B cell (primary cell): ENCODE measurements at regions not wholly inside any gene's neighbourhood (a gene's known extent, or its start where the extent isn't known, plus 50 kb on each side); places are given as distances from the start of the nearest gene placed in this dataset.

ENCODE experiments used
- ATAC-seq: fragments of 200-7000 bp; cut with Tn5 transposase; one replicate; pipeline ENCODE4 v1.10.0; 2021; ENCODE audit warnings: low read depth, mild to moderate bottlenecking, moderate number of reproducible peaks, moderate library complexity
- CTCF ChIA-PET: fragments of 350-600 bp; sonication (Branson Sonifier 250); formaldehyde crosslinking; loops from one replicate; lab custom pipeline; 2021; ENCODE audit warnings: antibody characterized with exemption, inconsistent platforms; lab: Charles Lee
- POLR2A ChIA-PET: fragments of 350-600 bp; sonication (Branson Sonifier 250); formaldehyde crosslinking; loops from one replicate; lab custom pipeline; 2021; ENCODE audit warnings: antibody characterized with exemption; lab: Charles Lee
- DNase-seq: peaks from one replicate; pipeline ENCODE4 v3.0.0; 2013
- H2AFZ ChIP-seq: 2 replicates; pipeline ENCODE4 v1.6.1; 2012; ENCODE audit warnings: mild to moderate bottlenecking, low read depth, low read length; ENCODE audit not compliant: insufficient read depth, poor library complexity, severe bottlenecking
- H3K27ac ChIP-seq, 2 donors: 1 replicate in 1 of 2; 2 replicates in 1 of 2; pipeline ENCODE4 v1.5.1; 2012 to 2013; ENCODE audit warnings: low read length in 2 of 2, mild to moderate bottlenecking in 2 of 2, moderate library complexity in 1 of 2
- H3K27me3 ChIP-seq, 4 experiments: fragments of 200-600 bp in 1 of 4; sonication (generic) in 1 of 4; replicated peaks in 1 of 4; 1 replicate in 2 of 4; 2 replicates in 2 of 4; pipeline versions ENCODE4 v1.6.1 to v1.7.0; 2013 to 2016; ENCODE audit warnings: low read length in 3 of 4, mild to moderate bottlenecking in 2 of 4, mixed read lengths in 1 of 4, moderate library complexity in 1 of 4; ENCODE audit not compliant: insufficient read depth in 4 of 4, control insufficient read depth in 3 of 4; ENCODE audit errors: control extremely low read depth in 1 of 4
- H3K36me3 ChIP-seq, 2 experiments: replicated peaks in 1 of 2; 1 replicate in 1 of 2; 2 replicates in 1 of 2; pipeline versions ENCODE4 v1.6.1 to v1.7.1; 2013; ENCODE audit warnings: low read length in 1 of 2; ENCODE audit not compliant: insufficient read depth in 2 of 2, control insufficient read depth in 1 of 2; ENCODE audit errors: control extremely low read depth in 1 of 2, extremely low read depth in 1 of 2
- H3K4me1 ChIP-seq, 2 donors: fragments of 200-600 bp in 1 of 2; sonication (generic) in 1 of 2; 1 replicate in 1 of 2; 2 replicates in 1 of 2; pipeline versions ENCODE4 v1.5.1 to v1.6.1; 2013 to 2017; ENCODE audit warnings: low read length in 2 of 2; ENCODE audit not compliant: control insufficient read depth in 2 of 2, insufficient read depth in 2 of 2
- H3K4me2 ChIP-seq: replicated peaks from 2 replicates; pipeline ENCODE3; 2012; ENCODE audit warnings: mild to moderate bottlenecking, low read depth, low read length; ENCODE audit not compliant: poor library complexity, severe bottlenecking
- H3K4me3 ChIP-seq, 5 experiments: fragments of 200-600 bp in 1 of 5; sonication (generic) in 1 of 5; 1 replicate in 3 of 5; 2 replicates in 2 of 5; pipeline versions ENCODE4 v1.5.1 to v1.7.0; 2011 to 2016; ENCODE audit warnings: low read length in 4 of 5, mild to moderate bottlenecking in 4 of 5, low read depth in 2 of 5, control low read depth in 1 of 5, moderate library complexity in 1 of 5; ENCODE audit not compliant: insufficient read depth in 1 of 5; ENCODE audit errors: control extremely low read depth in 1 of 5, extremely low read depth in 1 of 5
- H3K79me2 ChIP-seq: fragments of 200-600 bp; sonication (generic); one replicate; pipeline ENCODE4 v1.6.0; 2016; ENCODE audit warnings: low read length; ENCODE audit not compliant: control insufficient read depth, insufficient read depth
- H3K9ac ChIP-seq: fragments of 200-600 bp; sonication (generic); 2 replicates; pipeline ENCODE4 v1.6.1; 2017; ENCODE audit warnings: mild to moderate bottlenecking, low read length, moderate library complexity
- H3K9me3 ChIP-seq, 3 donors: one replicate each; pipeline versions ENCODE4 v1.6.1 to v1.7.1; 2013; ENCODE audit warnings: low read length in 2 of 3; ENCODE audit not compliant: control insufficient read depth in 2 of 3, insufficient read depth in 1 of 3; ENCODE audit errors: control extremely low read depth in 1 of 3
- H4K20me1 ChIP-seq: 2 replicates; pipeline ENCODE4 v1.6.0; 2012; ENCODE audit warnings: mild to moderate bottlenecking, low read length; ENCODE audit not compliant: insufficient read depth, control insufficient read depth, poor library complexity, severe bottlenecking
- H3K27ac Mint-ChIP-seq: one replicate; pipeline ENCODE4 v1.8.0; 2021; ENCODE audit warnings: mixed read lengths
- H3K27me3 Mint-ChIP-seq: one replicate; pipeline ENCODE4 v1.8.0; 2021; ENCODE audit warnings: mixed read lengths
- H3K4me1 Mint-ChIP-seq: one replicate; pipeline ENCODE4 v1.8.0; 2021; ENCODE audit warnings: mixed read lengths
- H3K4me3 Mint-ChIP-seq: one replicate; pipeline ENCODE4 v1.8.0; 2021; ENCODE audit warnings: mixed read lengths
- H3K9me3 Mint-ChIP-seq: one replicate; pipeline ENCODE4 v1.8.0; 2022; ENCODE audit warnings: mixed read lengths; ENCODE audit not compliant: insufficient read depth
- EZH2 ChIP-seq: IDR thresholded peaks from 2 replicates; pipeline ENCODE4 v1.6.1; 2012; ENCODE audit warnings: borderline replicate concordance, low read depth, mild to moderate bottlenecking, moderate library complexity, low read length; ENCODE audit not compliant: insufficient read depth, poor library complexity, severe bottlenecking
- WGBS: methylation state at CpG from one replicate; pipeline ENCODE4 v1.1.5; 2013; ENCODE audit warnings: missing lambda C conversion rate; ENCODE audit not compliant: insufficient coverage; 5-methylcytosine and 5-hydroxymethylcytosine counted together
- intact Hi-C: fragments of 100-400 bp; cut with micrococcal nuclease; formaldehyde crosslinking; loops from one replicate; pipeline ENCODE4 v1.10.0; 2022
- TF ChIP-seq, protein P1 (sequence below): fragments of 200-600 bp; IDR thresholded peaks from one replicate; pipeline ENCODE4 v1.8.0; 2022; ENCODE audit warnings: antibody characterized with exemption, mild to moderate bottlenecking

DNA sequence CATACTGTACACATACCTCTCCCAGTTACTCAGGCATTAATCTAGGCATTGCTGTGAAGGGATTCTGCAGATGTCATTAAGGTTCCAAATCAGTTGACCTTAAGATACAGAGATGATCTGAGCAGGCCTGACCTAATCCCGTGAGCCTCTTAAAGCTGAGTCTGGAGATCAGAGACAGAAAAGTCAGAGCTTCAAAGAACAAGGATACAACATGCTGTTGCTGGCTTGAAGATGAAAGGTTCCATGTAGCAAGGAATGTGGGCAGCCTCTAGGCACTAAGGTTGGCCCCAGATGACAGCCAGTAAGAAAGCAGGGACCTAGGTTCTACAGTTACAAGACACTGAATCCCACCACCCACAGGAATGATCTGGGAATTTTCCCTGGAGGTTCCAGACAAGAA is 81.1 kb downstream of the MAP1LC3B2 start:
- no peak overlapping the region for H3K4me3 ChIP-seq
- H3K27ac Mint-ChIP-seq = no peak overlapping the region
- H3K36me3 ChIP-seq = no peaks in the 10 kb centered on the region
- no peaks in the 10 kb centered on the region for H3K27me3 ChIP-seq
- H2AFZ ChIP-seq = no peak overlapping the region
- peaks cover 6% of the 10 kb centered on the region for H3K4me1 Mint-ChIP-seq
- DNase-seq (no peak), ATAC-seq (no peak)
- H3K4me1 ChIP-seq = peaks cover 6 to 7% of the 10 kb centered on the region in 2 donors
- peaks cover 8% of the 10 kb centered on the region for H3K9me3 Mint-ChIP-seq
- H3K79me2 ChIP-seq = no peaks in the 10 kb centered on the region
- no peak for TF ChIP-seq EZH2
- TF ChIP-seq, protein P1, sequence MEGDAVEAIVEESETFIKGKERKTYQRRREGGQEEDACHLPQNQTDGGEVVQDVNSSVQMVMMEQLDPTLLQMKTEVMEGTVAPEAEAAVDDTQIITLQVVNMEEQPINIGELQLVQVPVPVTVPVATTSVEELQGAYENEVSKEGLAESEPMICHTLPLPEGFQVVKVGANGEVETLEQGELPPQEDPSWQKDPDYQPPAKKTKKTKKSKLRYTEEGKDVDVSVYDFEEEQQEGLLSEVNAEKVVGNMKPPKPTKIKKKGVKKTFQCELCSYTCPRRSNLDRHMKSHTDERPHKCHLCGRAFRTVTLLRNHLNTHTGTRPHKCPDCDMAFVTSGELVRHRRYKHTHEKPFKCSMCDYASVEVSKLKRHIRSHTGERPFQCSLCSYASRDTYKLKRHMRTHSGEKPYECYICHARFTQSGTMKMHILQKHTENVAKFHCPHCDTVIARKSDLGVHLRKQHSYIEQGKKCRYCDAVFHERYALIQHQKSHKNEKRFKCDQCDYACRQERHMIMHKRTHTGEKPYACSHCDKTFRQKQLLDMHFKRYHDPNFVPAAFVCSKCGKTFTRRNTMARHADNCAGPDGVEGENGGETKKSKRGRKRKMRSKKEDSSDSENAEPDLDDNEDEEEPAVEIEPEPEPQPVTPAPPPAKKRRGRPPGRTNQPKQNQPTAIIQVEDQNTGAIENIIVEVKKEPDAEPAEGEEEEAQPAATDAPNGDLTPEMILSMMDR = no peak
- H3K27me3 Mint-ChIP-seq = no peaks in the 10 kb centered on the region
- ChIA-PET CTCF (no interaction called here), POLR2A (interaction anchor here (0.5 kb wide), 1 partner anchor 226 kb away, joined by 3 read pairs; no protein-coding TSS in a partner anchor)
- 67% methylated on average over 1 of the region's 1 CpG for WGBS
- no peaks in the 10 kb centered on the region for H4K20me1 ChIP-seq
- no peak overlapping the region for H3K9ac ChIP-seq
- H3K9me3 ChIP-seq = peaks cover 0 to 5% (median 4%) of the 10 kb centered on the region in 3 donors
- no peak overlapping the region for H3K27ac ChIP-seq
- no peak overlapping the region for H3K4me3 Mint-ChIP-seq
- intact Hi-C loops = no loop called here
- H3K4me2 ChIP-seq = no peak overlapping the region

DNA sequence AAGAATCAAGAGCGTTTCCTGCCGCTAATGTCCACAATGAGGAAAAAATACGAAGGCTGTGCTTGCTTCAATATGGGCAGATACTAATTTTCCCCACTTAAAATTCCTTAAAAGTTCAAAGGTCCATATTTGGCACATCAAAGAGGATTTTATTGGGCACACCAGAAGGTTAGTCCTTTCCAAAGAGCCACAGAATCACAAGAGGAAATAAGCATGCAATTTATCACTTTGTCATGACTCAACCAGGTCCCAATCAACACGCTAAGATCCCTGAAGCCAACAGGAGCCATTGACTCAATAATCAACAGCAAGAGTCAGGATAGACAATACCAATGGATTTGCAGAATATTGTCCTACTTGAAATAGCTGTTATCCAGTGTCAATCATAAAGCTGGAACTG is 80.6 kb downstream of the MAP1LC3B2 start:
- CTCF ChIA-PET = no interaction called here

More for the DNA sequence above, 80.6 kb downstream of the MAP1LC3B2 start:
- Mint-ChIP-seq H3K27me3 (no peaks in the 10 kb centered on the region), H3K4me1 (peaks cover 11% of the 10 kb centered on the region), H3K9me3 (peaks cover 8% of the 10 kb centered on the region), H3K27ac (no peak overlapping the region), H3K4me3 (no peak overlapping the region)
- H3K36me3 ChIP-seq = no peaks in the 10 kb centered on the region
- H3K27ac ChIP-seq = no peak overlapping the region
- intact Hi-C loops = no loop called here
- TF ChIP-seq EZH2 = no peak
- TF ChIP-seq, protein P1 = no peak
- H3K4me1 ChIP-seq = peaks cover 10% of the 10 kb centered on the region in 2 donors
- no peaks in the 10 kb centered on the region for H3K79me2 ChIP-seq
- H3K9ac ChIP-seq = no peak overlapping the region
- POLR2A ChIA-PET = no interaction called here
- H3K27me3 ChIP-seq = no peaks in the 10 kb centered on the region
- H3K4me3 ChIP-seq = no peak overlapping the region
- H3K9me3 ChIP-seq = peaks cover 0 to 2% (median under 1%) of the 10 kb centered on the region in 3 donors
- H3K4me2 ChIP-seq = no peak overlapping the region
- DNase-seq (no peak), ATAC-seq (no peak)
- no peaks in the 10 kb centered on the region for H4K20me1 ChIP-seq
- H2AFZ ChIP-seq = no peak overlapping the region
- WGBS = 100% methylated on average over 3 of the region's 4 CpGs
